ENCODE measurements at regions not wholly inside any gene's neighbourhood (a gene's known extent, or its start where the extent isn't known, plus 50 kb on each side); places are given as distances from the start of the nearest gene placed in this dataset.

DNA sequence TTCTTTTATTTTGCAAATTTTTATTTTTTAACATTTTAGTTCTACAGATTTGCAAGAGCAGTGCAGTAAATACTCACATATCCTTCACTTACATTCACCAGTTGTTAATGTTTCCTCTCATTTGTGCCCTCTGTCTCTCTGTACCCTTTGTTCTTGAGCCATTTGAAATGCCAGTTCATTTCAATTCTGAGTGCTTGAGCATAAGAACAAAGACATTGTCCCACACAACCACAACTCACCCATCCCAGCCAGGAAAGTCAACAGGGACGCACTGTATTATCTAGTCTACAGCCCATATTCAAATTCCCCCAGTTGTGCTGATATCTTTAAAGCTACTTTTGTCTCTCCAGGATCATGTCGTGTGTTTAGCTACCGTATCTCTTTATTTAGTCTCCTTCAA lies 141.4 kb upstream of the SLC6A11 start:
- TF ChIP-seq, protein P1, sequence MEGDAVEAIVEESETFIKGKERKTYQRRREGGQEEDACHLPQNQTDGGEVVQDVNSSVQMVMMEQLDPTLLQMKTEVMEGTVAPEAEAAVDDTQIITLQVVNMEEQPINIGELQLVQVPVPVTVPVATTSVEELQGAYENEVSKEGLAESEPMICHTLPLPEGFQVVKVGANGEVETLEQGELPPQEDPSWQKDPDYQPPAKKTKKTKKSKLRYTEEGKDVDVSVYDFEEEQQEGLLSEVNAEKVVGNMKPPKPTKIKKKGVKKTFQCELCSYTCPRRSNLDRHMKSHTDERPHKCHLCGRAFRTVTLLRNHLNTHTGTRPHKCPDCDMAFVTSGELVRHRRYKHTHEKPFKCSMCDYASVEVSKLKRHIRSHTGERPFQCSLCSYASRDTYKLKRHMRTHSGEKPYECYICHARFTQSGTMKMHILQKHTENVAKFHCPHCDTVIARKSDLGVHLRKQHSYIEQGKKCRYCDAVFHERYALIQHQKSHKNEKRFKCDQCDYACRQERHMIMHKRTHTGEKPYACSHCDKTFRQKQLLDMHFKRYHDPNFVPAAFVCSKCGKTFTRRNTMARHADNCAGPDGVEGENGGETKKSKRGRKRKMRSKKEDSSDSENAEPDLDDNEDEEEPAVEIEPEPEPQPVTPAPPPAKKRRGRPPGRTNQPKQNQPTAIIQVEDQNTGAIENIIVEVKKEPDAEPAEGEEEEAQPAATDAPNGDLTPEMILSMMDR (conservative IDR thresholded peaks at IDR 0.05; ENCODE audit: low read depth), result no peak
- DNase-seq (ENCODE audit: low spot score), result no peak
- no peak overlapping the region for H3K27ac ChIP-seq
- POLR2A ChIA-PET (ENCODE audit: low non-redundant PET), result no interaction called here
- CTCF ChIA-PET, result interaction anchor here (0.5 kb wide), 1 partner anchor 55 kb away, joined by 3 read pairs; no protein-coding TSS in a partner anchor

DNA sequence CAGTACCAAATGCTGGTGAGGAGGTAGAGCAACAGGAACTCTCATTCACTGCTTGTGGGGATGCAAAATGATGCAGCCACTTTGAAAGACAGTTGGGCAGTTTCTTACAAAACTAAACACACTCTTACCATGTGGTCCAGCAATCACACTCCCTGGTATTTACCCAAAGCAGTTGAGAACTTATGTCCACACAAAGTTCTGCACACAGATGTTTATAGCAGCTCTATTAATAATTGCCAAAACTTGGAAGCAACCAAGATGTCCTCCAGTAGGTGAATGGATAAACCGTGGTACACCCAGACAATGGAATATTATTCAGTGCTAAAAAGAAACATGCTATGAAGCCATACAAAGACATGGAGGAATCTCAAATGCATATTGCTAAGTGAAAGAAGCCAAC lies 139.1 kb upstream of the SLC6A11 start:
- no peak for DNase-seq (ENCODE audit: low spot score)
- CTCF ChIA-PET, result no interaction called here
- TF ChIP-seq, protein P1 (conservative IDR thresholded peaks at IDR 0.05; ENCODE audit: low read depth), result no peak
- POLR2A ChIA-PET (ENCODE audit: low non-redundant PET), result no interaction called here
- H3K27ac ChIP-seq, result no peak overlapping the region

DNA sequence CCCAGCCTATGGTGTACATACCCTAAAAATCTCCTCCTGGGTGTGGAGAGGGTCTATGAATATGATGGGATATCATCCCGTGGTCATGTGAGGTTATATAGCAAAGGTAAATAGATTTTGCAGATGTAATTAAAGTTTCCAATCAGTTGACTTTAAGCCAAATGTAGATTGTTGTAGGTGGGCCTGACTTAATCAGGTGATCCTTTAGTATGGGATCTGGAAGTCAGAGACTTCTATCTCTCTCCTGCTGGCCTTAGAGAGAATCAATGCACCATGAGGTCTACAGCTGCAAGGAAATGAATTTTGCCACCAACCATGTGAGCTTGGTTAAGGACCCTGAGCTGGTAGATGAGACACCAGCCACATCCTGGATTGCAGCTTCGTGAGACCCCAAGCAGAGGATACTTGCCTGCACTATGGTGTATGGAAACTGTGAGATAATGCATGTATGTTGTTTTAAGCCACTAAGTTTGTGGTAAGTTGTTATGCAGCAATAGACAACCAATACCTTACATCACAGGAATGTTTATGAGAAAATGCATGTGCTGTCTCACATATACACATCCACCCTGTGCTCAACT lies 137.1 kb upstream of the SLC6A11 start:
- TF ChIP-seq, protein P1 (conservative IDR thresholded peaks at IDR 0.05; ENCODE audit: low read depth), result no peak
- DNase-seq (ENCODE audit: low spot score), result no peak
- ChIA-PET POLR2A (ENCODE audit: low non-redundant PET) (no interaction called here), CTCF (no interaction called here)
- H3K27ac ChIP-seq, result no peak overlapping the region

DNA sequence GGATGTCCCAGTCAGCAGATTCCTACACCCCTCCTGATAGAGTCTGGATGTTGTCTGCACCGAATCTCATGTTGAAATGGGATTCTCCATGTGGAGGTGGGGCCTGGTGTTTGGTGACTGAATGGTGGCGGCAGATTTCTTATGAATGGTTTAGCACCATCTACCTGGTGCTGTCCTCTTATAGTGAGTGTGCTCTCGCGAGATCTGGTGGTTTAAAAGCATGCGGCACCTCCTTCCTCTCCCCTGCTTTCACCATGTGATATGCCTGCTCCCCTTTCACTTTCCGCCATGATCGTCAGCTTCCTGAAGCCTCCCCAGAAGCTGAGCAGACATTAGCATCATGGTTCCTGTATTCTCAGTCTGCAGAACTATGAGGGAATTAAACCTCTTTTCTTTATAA lies 135.2 kb upstream of the SLC6A11 start:
- CTCF ChIA-PET, result no interaction called here
- TF ChIP-seq, protein P1 (conservative IDR thresholded peaks at IDR 0.05; ENCODE audit: low read depth), result no peak
- no peak overlapping the region for H3K27ac ChIP-seq
- DNase-seq (ENCODE audit: low spot score), result no peak
- POLR2A ChIA-PET (ENCODE audit: low non-redundant PET), result no interaction called here

DNA sequence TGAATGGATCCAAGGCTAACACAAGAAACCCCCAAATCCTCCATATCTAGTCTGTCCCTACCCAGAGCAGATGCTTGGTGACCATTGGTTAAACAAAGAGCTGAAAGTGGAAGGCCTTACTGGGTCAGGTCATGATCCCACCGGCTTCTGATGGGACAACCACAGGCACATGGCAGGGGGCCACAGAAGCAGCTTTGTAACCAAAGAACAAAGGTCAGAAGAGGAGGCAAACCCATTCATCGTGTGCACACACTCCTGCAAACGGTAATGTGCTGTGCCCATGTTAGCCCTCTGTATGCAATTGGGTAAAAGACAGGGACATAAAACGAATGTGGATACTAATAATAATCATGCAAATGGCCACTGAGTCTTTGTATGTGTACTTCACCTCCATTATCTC lies 133.3 kb upstream of the SLC6A11 start:
- ChIA-PET CTCF (no interaction called here), POLR2A (ENCODE audit: low non-redundant PET) (no interaction called here)
- no peak overlapping the region for H3K27ac ChIP-seq
- TF ChIP-seq, protein P1 (conservative IDR thresholded peaks at IDR 0.05; ENCODE audit: low read depth), result no peak
- no peak for DNase-seq (ENCODE audit: low spot score)

DNA sequence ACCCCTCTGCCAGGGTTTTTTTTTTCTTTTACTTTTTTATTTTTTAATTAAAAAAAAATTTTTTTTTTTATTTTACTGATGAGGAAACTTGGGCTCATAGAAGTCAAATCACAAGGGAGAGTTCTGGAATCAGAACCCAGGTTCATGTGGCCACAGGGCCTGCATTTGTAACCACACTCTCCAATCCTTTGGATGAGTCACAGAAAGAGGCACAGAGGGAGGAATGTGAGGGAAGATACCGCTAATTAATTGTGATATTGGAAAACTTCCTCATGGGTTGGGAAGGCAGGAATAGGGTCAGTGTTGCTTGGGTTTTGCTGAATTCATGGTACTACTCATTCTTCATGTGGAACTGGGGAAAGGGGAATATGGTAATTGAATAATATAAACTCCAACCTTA lies 132.9 kb upstream of the SLC6A11 start:
- DNase-seq (ENCODE audit: low spot score), result no peak
- ChIA-PET POLR2A (ENCODE audit: low non-redundant PET) (no interaction called here), CTCF (no interaction called here)
- no peak overlapping the region for H3K27ac ChIP-seq
- TF ChIP-seq, protein P1 (conservative IDR thresholded peaks at IDR 0.05; ENCODE audit: low read depth), result no peak

DNA sequence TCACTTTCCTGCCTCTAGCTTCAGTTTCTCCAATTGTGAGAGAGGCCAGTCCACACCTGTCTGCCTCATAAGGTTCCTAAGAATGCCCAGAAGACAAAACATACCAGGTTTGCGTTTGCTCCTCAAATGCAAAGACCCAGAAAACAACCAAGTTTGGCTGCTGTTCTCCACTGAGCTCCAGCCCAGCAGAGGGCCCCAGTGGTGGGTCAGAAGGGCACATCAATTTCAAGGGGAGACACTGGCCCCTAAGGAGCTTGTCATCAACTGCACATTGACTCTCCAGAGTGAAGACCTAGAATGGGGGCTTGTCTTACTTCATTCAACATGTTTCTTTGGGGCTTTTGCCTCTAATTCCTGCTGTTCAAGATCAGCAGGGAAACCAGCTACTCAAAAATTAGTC lies 127.9 kb upstream of the SLC6A11 start:
- TF ChIP-seq, protein P1 (conservative IDR thresholded peaks at IDR 0.05; ENCODE audit: low read depth), result no peak
- ChIA-PET POLR2A (ENCODE audit: low non-redundant PET) (no interaction called here), CTCF (no interaction called here)
- H3K27ac ChIP-seq, result no peak overlapping the region
- DNase-seq (ENCODE audit: low spot score), result no peak
